DND-41 (cell line): ENCODE measurements at regions not wholly inside any gene's neighbourhood (a gene's known extent, or its start where the extent isn't known, plus 50 kb on each side); places are given as distances from the start of the nearest gene placed in this dataset.
"Not testable (repeated sequence)": the region's sequence is repeated elsewhere in the genome, so short reads cannot be mapped to it uniquely, and the experiment has no call there.

ENCODE experiments used
- EZH2 ChIP-seq: IDR thresholded peaks from 3 replicates; pipeline ENCODE4 v1.6.1; 2012; ENCODE audit warnings: borderline replicate concordance, low read depth, mild to moderate bottlenecking, moderate library complexity, low read length, inconsistent platforms; ENCODE audit not compliant: severe bottlenecking
- TF ChIP-seq, protein P1 (sequence below): IDR thresholded peaks from 2 replicates; pipeline ENCODE4 v1.5.1; 2012; ENCODE audit warnings: borderline replicate concordance, low read length, moderate library complexity, mild to moderate bottlenecking; ENCODE audit not compliant: poor library complexity, severe bottlenecking; ENCODE audit errors: extremely low read depth

GRCh38 chr13:22965011-22965857 lies 215.5 kb upstream of the SGCG start:
- TF ChIP-seq, protein P1, sequence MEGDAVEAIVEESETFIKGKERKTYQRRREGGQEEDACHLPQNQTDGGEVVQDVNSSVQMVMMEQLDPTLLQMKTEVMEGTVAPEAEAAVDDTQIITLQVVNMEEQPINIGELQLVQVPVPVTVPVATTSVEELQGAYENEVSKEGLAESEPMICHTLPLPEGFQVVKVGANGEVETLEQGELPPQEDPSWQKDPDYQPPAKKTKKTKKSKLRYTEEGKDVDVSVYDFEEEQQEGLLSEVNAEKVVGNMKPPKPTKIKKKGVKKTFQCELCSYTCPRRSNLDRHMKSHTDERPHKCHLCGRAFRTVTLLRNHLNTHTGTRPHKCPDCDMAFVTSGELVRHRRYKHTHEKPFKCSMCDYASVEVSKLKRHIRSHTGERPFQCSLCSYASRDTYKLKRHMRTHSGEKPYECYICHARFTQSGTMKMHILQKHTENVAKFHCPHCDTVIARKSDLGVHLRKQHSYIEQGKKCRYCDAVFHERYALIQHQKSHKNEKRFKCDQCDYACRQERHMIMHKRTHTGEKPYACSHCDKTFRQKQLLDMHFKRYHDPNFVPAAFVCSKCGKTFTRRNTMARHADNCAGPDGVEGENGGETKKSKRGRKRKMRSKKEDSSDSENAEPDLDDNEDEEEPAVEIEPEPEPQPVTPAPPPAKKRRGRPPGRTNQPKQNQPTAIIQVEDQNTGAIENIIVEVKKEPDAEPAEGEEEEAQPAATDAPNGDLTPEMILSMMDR: not testable (repeated sequence)
- TF ChIP-seq EZH2: not testable (repeated sequence)
